NT2/D1 (cell line): ENCODE measurements at regions not wholly inside any gene's neighbourhood (a gene's known extent, or its start where the extent isn't known, plus 50 kb on each side); places are given as distances from the start of the nearest gene placed in this dataset.

Experiments
- SUZ12 ChIP-seq: IDR thresholded peaks from 2 replicates; pipeline ENCODE4 v1.6.1; 2011; ENCODE audit not compliant: insufficient read length, insufficient read depth; ENCODE audit errors: extremely low read depth
- YY1 ChIP-seq: IDR thresholded peaks from 2 replicates; pipeline ENCODE4 v1.6.1; 2011; ENCODE audit not compliant: insufficient read length, insufficient read depth
- ZNF274 ChIP-seq: IDR thresholded peaks from 2 replicates; pipeline ENCODE4 v1.6.1; 2011; ENCODE audit warnings: mild to moderate bottlenecking, low read depth, low read length

- TF ChIP-seq SUZ12 (no peak), YY1 (no peak), ZNF274 (no peak)
Measured at GRCh38 chr14:87186737-87187136, 806.2 kb downstream of the GALC start.
